Activated CD4-positive, alpha-beta T cell treated with anti-CD3 and anti-CD28 coated beads for 24 hours (primary cell): ENCODE measurements at regions not wholly inside any gene's neighbourhood (a gene's known extent, or its start where the extent isn't known, plus 50 kb on each side); places are given as distances from the start of the nearest gene placed in this dataset.

Experiments used
- DNase-seq, 2 donors: peaks; one replicate each; pipeline ENCODE4 v3.0.0-alpha.2; 2020; ENCODE audit warnings: low read depth in 2 of 2

DNA sequence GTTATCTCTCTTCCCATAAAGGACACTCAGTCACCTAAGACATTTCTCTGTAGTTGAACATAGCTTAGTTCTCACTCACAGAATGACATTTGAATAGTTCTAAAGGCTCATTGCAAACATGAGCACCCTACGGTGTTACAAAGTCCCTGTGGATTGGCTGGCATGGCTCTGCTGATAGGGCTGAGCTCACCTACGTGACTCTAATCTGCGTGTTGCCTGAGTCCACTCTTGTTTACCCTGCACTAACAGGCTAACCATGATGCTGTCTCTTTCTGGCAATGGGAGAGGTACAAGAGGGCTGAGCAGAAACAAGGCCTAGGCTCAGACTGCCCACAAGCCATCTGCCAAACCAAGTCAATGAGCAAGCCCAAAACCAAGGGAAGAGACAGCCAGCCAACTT lies 103.6 kb downstream of the PALM2AKAP2 start:
- DNase-seq = no peak

DNA sequence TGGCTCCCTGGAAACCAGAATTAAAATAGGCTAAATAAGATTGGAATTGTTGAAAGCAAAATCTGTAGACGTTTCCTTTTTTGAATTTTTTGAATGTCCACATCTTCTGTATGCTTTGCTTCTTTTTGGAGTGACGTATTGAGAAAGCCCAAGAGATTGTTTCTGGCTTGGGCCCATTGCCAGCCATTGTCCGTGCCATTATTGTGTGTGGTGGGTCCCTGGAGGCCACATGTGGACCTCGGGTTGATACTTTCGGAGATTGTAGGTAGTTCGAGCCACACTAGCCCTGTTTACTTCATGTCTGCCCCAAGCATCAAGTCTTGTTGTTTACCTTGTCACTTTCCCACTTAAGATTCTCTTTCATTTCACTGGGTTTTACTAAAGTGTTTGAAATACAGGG lies 106.0 kb downstream of the PALM2AKAP2 start:
- DNase-seq = no peak

DNA sequence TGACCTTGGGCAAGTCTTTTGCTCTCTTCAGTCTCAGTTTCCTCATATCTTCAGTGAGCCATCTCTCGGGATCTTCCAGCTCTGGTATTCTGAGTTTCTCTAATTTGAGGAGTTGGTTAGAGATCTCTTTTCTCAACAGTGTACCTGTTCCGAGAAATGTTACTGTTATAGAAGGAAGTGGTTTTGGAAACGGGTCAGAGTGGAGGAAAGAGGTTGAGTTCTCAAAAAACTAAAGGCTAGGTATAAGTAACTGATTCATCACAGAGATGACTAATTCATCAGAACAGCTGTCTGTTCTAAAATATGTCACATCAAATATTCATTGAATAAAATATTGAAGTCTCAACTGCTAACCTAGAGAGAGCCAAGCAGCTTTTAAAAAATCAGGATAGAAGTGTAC lies 106.6 kb downstream of the PALM2AKAP2 start:
- DNase-seq = no peak

DNA sequence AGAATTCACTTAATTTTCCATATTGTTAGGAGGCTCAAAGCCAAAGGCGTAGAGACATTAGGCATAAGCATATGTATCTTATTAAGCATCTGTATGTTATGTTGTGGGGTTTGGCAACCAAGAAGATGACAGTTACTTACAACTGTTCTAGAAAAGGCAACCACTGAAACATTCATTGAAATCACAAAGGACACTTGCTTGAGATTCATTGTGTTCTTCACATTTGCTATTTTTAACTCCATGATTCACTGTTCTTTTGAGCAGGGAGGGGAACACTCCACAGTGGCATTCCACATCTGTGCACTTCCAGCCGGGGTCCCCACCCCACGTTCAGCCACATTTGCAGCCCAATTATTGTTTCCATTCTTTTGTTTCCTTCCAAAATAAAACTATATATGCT lies 107.1 kb downstream of the PALM2AKAP2 start:
- DNase-seq = no peak

DNA sequence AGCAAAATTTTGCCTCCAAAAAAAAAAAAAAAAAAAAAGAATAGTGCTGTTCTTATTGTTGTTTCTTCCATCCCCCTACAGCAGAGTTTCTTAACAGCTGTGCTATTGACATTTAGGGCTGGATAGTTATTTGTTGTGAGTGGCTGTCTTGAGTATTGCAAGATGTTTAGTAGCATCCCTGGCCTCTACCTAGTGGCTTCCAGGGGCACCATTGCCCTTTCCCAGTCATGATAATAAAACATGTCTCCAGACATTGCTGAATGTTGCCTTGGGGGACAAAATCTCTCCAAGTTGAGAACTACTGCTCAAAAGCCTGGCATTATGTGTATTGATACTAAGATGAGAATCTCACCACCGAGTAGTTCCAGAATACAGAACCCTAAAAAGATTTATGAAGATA lies 108.7 kb downstream of the PALM2AKAP2 start:
- no peak for DNase-seq

DNA sequence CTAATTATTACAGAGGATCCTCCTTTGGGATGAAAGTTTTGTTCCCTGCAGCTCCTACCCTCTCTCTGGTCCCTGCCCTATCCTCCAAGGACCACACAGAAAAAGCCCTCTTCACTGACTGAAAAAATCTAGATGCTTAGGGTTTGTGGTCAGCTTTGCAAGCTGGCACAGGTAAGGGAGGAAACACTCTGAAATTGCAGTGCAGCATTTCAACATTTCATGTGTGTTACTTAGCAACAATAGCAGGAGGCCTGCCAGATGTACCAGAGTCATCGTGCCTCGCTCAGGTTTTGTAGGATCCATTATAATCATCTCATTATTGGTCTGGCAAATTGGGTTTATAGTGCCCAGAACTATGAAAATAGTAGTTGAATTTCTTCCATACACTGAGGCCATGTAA lies 109.5 kb downstream of the PALM2AKAP2 start:
- DNase-seq = no peak

DNA sequence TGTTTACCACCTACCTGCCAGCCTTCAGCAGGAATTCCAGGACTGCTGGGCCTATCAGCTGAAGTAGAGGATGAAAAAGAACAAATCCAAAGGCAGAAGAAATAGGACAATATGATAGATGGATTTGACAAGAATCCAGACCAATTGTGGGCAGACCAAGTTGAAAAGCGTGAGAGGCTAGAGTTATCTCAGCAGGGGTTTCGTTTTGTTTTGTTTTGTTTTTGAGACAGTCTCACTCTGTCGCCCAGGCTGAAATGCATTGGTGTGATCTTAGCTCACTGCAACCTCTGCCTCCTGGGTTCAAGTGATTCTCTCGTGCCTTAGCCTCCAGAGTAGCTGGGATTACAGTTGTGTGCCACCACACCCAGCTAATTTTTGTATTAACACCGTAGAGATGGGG lies 113.2 kb downstream of the PALM2AKAP2 start:
- DNase-seq = no peak

DNA sequence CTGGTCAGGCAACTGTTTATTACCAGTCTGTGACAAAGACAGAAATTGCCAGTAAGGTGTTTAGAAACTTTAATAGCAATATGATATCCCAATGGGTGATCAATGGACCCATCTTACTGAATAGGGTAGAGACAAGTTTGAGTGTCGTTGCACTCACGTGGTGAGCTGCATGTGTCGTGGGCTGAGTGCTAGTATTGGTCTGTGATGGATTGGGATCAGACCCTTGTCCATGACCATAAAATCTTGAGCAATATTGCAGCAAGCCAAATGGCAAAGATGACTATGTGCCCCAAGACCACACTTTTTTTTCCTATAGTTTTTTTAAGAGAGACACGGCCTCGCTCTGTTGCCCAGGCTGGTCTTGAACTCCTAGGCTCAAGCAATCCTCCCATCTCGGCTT lies 114.5 kb downstream of the PALM2AKAP2 start:
- DNase-seq = no peak

DNA sequence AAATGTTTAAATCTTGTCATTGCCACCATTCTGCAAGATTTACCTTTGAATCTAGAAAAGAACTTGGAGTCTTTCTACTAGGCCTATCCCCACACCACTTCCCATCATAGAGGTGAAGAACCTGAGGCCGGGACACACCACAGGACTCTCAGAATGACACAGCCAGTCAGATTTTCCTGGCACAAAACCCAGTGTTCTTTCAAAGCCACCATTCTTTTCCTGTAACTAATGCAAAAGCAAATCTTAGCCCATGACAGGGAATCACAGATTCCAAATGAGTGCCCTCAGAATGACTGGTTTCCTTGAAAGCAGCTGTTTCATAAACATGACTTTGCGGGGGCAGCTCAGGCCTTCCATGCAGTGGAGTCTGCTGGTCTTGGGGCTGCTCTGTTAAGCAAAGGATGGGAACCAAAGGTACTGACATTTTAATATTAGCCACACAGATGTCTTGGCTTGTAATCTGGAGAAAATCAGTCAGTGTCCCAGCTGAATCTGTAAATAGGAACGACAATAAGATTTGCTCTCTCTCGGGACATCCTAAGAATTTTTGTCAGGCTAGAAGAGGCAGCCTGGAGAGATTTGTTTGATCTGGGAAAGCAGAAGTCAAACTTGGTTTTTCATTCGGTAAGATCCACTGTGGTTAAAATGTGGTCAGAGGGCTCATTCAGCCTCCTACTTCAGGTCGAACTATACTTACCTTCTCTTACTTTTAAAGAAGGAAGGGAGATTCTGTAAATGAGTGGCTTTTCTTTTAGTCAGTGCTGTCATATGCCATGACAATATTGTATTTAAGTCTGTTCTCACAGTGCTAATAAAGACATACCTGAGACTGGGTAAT lies 115.1 kb downstream of the PALM2AKAP2 start:
- peak in 1 of 2 donors; percentile 26 for DNase-seq

DNA sequence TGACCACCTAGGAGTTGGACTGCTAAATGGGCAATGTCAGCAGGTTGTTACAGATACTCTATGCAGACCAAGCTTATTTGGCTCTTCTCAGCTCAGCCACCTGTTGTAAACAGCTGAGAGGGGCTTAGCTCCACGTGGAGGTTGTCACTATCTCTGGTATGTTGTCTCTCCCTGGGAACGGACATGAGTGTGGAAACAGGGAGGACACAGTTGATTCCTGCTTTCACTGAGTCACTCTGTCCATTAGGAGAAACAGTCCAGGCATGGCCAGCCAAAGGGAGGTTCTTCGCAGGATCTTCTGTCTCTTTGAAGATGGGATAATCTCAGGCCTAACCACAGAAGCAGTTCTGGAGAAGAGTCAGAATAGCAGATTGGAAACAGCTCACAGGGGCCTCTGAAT lies 121.2 kb downstream of the PALM2AKAP2 start:
- DNase-seq = no peak

DNA sequence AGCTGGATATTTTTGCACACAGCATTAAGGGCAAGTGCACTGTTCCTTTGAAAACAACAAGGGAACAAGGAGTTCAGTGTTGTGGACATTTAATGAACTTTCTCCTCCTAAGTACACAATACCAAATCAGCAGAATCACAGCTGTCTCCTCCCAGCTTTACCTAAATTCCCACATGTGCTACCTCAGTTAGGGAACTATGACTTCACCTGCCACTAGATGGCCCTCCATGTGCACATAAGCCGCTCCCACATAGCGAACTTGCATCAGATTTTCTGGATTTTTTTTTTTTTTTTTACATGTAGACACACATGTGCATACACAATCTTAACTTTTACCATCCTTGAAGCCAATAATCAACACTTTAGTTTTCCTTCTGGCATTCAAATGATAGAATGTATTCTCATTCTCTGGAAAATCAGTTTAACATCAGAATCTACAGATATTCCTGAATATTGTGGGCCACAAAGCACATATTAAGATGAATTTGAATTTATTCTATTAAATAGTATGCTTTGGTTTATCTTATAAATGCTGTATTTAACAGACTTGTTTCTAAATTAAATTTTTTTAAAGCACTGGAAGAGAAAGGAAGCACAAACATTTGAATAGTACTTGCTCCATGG lies 123.6 kb downstream of the PALM2AKAP2 start:
- peak; percentile 41 to 44 for DNase-seq

DNA sequence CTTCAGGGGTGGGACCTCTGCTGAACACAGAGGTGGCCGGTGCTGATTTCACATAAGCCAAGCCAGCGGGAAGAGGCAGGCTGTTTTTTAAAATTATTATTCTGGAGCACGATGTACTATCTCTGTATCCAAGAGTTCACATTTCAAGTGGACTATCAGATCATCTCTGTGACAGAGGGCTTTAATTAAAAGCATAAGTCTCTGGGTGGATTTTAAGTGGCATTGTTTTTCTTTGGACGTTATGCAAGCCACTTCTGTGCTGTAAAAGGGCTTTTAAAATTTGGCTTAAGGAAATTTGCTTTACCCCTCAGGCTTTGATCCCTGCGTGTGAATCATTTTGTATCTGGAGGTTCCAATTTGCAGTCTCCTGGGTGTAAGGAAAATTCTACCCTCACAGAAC lies 124.7 kb downstream of the PALM2AKAP2 start:
- no peak for DNase-seq

DNA sequence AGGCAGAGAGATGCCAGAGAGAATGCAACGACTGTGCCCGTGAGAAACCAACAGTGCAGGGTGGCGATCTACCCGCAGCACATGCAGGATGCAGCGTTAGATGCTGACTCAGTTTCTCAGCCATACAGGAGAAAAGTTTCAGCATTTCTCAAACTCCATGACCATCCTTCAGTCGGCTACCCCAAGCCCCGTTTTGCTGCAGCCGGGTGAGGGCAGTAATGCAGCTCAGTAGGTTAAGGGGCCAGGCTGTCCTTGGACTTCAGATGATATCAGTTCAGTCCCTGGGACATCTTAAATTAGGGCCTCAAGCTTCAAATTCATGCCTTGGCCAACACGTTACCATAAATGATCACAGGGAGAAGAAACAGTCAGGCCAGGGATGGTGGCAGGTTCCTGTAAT lies 125.5 kb downstream of the PALM2AKAP2 start:
- no peak for DNase-seq

DNA sequence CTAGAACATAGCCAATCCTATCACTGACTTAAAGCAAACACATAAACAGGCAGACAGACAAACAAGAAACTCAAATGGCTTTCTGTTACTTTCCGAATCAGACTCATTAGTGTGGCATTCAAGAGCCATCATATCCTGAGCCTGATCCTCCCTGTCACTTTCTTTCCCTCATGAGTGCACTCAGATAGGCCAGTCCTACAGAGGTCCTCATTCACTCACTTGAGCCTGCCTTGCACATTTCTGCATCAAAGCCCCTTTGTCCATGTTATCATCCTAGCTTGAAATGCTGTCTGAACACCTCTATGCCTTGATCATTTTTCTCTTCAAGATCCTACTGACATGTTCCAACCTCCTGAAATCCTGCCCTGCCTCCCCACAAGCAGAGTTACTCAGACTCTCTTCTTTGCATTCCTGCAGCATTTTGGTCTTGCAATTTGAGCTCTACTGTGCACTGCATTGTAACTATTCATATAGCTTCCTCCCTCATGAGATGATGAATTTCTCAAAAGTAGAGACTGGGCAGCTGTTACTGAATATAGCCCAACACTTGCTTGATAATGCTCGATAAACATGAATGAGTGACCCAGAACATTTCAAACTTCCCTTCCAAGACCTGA lies 126.9 kb downstream of the PALM2AKAP2 start:
- no peak for DNase-seq

DNA sequence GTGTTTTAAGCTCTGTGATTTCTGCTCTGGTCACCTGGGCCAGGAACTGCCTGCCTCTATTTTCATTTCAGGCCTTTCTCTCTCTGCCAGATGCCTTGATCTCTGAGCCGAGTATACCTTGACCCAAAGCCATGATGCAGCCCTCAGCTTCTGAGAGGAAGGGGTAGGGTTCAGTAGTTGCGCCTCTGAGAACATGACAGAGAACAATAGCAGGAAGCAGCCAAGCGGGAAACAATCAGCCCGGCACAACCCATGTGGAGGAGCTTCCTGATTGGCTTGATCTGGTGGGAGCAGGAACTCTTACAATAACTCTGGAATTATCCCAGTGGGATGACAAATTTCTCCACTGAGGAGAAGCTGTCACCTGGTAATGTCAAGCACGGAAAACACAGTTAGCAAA lies 127.4 kb downstream of the PALM2AKAP2 start:
- DNase-seq = no peak

DNA sequence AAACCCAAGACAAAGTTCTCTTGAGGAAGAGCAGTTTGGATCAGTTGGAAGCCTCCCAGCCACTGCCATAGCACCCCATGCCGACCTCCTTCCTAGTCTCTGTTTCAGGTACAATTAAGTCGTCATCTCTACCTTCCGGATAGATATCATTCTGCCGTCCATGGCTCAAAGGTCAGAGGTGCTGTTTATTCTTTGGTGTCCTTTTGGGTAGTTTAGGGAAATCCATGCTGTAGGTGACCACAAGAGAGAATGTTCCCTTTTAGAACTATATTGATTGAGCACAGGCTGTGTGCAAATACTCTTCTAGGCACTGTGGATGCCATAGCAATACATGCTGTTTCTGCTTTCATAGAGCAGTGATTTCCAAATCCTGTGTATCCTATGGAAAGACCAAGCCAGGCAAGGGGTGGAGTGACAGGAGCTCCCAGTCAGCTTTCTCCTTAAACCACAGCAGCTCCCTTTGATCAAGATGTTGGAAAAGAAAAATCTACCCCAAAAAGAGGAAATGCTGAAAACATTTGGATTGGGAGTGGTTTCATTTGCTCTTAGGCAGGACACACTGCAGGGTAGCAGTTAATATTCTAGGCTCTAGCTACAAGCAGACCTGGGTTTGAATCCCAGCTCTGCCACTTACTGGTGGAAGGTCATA lies 127.9 kb downstream of the PALM2AKAP2 start:
- DNase-seq = no peak

DNA sequence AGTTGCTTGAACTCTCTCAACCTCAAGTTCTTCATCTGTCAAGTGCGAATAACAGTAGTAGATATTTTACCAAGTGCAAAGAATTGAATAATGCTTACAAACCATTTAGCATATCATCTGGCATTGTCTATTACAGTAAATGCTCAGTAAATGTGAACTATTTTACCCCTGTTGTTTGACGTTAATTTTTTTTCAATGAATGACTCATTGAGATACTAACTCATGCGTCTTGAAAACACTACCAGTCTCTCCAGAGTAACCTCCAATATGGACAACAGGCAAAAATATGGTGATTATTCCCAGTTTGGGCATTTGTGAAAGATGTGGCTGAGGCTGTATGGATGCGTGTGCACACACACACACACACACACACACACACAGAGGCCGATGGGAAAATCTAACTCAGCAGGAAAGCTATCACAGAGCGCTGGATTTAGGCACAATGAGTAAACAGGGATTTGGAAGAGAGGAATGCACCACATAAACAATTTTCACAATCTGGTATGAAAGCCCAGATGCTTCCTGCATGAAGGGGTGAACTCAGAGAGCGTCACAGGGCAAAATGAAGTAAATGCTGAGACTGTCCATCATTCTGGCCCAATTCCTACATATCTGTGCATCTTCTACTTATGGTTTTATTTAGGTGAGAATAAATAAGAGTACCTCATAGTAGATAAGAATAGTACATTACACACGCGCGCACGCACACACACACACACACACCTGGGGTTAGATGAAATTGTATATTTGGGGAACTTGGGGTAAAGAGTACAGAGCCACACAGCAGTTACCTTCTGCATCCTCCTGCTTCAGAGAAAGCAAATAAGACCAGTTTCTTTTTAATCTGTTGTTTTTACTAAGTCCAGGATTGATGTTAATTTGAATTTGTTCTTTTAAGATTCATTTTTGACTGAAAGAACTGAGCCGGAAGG lies 128.7 kb downstream of the PALM2AKAP2 start:
- DNase-seq = no peak

DNA sequence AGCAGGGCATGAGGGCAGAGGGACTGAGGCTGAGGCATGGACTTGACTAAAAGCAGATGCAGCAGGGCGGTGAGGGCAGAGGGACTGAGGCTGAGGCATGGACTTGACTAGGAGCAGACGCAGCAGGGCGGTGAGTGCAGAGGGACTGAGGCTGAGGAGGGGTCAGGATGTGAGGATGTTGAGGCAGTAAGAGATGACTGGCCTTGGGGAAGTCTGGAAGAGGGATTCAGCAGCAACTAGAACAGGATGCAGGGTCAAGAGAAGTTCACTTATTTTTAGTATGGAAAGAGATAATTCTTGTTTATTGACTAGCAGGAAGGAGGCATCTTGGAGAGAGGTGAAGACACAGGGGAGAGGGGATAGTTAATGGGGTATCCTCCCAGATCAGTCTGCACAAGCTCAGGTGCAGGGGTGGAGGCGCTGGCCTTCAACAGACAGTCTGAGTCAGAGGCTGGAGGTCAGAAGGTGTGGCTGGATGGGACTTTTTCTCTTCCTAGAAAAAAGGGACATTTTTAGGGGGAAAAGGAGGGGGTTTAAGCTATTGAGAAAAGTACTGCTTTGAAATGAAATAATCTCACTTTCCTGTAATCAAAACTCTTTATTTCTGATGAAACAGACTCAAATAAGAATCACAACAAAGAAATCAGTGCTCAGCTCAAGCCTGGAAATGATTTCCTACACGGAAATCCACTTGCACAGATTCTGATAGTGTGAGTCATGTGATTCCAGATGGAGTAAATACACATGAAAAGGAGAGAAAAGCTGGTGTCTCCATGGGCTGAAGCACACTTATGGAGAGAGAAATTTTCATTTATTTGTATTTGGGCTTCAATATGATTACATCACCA lies 130.9 kb downstream of the PALM2AKAP2 start:
- no peak for DNase-seq

DNA sequence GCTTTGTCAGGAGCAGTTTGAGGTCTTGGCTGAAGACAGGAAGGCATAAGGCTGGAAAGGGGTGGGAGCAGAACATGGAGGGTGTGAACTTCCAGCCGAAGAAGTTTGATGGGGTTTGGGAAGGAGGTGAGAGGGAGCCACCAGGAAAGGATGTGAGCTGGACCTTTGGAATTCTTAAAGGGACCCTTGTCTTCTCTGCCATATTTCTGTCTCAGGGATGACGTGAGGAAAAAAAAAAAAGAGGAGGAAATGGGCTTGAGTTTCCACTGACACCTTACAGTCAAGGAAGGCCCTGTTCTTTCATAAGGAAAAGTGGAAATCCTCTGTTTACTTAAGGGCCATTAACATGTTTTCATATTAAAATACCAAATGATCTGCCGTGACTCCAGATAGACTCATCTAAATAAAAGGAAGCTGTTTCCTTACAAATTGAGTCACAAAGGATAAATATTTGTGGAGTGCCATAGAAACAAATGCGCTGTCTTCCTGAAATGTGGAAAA lies 132.1 kb downstream of the PALM2AKAP2 start:
- DNase-seq = no peak

DNA sequence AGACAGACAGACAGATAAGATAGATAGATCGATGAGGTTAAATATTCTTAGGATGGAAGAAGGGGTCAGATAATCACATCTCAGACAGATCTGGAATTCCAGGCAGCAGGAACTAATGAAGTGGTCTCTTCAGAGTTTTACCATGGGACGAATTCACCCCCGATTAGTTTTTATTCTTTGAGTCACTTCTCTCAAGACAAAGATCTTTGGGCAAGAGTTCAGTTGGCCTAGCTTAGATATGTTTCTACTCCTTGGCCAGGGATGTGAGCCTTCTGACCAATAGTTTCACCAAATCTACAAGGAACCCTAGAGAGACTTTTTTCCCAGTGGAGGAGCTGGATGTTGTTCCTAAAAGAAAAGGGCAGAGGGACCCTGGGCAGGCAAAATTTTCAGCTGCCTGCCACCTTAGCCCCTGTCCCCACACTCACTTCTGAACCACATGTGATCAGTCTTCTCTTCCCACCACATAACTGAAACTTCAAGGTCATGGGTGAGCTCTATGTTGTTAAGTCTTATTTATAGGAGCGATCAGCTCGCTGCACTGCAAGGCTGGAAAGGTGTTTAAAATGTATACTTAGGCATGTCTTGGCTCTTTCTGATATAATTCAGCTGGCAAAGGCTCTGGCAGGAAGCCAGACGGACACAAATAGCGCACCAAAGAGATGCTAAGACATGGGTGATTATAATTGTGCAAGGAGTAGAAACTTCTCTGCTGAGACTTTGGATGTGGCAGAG lies 132.9 kb downstream of the PALM2AKAP2 start:
- no peak for DNase-seq
